WERI-Rb-1 (cell line): ENCODE measurements at regions not wholly inside any gene's neighbourhood (a gene's known extent, or its start where the extent isn't known, plus 50 kb on each side); places are given as distances from the start of the nearest gene placed in this dataset.
"Not testable (repeated sequence)": the region's sequence is repeated elsewhere in the genome, so short reads cannot be mapped to it uniquely, and the experiment has no call there.

ENCODE experiments used
- DNase-seq: peaks from one replicate; pipeline ENCODE4 v3.0.0-alpha.2; 2020
- H3K27ac ChIP-seq: fragments of 250-450 bp; sonication (Bioruptor Pico); 2 replicates; pipeline ENCODE4 v1.5.1; 2020; ENCODE audit warnings: mild to moderate bottlenecking, moderate library complexity
- H3K27me3 ChIP-seq: fragments of 250-450 bp; sonication (Bioruptor Pico); 2 replicates; pipeline ENCODE4 v1.5.1; 2021; ENCODE audit warnings: mild to moderate bottlenecking, low read depth, moderate library complexity; ENCODE audit not compliant: insufficient read depth, severe bottlenecking
- H3K36me3 ChIP-seq: fragments of 250-450 bp; sonication (Bioruptor Pico); 2 replicates; pipeline ENCODE4 v1.5.1; 2020; ENCODE audit warnings: mild to moderate bottlenecking, moderate library complexity
- H3K4me3 ChIP-seq: 2 replicates; pipeline ENCODE4 v1.5.1; 2011; ENCODE audit warnings: low read depth, mild to moderate bottlenecking, control low read depth, low read length
- H3K9me3 ChIP-seq: fragments of 250-450 bp; sonication (Bioruptor Pico); 2 replicates; pipeline ENCODE4 v1.5.1; 2021; ENCODE audit warnings: mild to moderate bottlenecking, moderate library complexity; ENCODE audit not compliant: severe bottlenecking
- TF ChIP-seq, protein P1 (sequence below): IDR thresholded peaks from 2 replicates; pipeline ENCODE4 v1.5.1; 2011; ENCODE audit warnings: low read depth, mild to moderate bottlenecking, control low read depth, inconsistent platforms, low read length

DNA sequence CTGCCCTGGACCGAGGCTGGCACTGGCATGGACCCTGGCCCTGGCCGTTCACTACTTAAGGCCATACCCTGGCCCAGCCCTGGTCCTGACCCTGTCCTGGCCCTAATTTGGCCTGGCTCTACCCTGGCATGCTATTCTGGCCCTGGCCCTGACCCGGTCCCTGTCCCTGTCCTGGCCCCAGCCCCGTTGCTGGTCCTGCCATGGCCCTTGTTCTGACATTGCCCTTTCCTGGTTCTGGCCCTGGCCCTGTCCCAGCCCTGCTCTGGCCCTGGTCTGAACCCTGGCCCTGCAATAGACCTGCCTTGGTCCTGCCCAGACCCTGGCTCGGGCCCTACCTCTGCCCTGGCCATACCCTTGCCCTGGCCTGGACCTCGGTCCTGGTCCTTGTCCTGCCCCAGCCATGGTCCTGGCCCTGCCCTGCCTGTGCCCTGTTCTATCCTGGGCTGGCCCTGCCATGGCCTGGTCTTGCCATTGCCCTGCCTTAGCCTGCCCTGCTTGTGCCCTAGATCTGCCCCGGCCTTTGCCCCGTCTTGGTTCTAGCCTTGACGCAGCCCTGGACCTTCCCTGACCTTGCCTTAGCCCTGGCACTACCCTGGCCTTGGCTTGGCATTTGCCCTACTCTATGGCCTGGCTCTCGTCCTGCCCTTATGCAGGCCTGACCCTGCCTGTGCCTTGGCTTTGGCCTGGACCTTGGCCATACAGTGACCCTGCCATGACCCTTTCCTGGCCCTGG is 237.2 kb downstream of the GOLGA6L6 start:
- not testable (repeated sequence) for H3K9me3 ChIP-seq

DNA sequence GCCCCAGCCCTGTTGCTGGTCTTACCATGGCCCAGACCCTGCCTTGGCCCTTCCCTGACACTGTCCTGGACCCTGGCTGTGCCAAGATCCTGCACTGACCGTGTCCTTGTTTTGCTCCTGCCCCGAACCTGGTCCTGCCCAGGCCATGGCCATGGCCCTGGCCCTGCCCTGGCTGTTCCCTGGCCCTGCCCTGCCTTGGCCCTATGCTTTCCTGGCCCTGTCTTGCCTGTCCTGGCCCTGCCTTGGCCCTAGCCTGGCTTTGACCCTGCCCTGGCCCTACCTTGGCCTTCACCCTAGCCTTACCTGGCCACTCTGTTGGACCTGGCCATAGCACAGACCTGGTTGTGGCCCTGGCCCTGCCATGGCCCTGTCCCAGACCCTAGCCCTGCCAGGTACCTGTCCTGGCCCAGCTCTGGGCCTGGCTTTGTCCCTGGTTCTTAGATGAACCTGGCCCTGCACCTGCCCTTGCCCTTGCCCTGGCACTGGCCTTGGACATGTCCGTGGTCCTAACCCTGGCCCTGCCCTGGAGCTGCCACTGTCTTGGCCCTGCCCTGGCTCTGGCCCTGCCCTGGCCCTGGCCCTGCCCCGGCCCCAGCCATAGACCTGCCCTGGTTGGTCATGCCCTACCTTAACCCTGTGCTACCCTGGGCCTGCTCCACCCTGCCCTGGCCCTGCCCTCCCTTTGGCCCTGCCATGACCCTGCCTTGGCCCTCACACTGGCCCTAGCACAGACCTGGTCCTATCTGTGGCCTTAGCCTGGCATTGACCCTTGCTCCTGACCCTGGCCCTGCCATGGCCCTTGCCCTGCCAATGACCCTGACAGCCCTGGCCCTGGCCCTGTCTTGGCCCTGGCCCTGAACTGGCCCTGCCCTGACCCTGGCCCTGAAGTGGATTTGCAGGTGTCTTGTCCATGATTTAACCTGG is 238.1 kb downstream of the GOLGA6L6 start:
- H3K9me3 ChIP-seq, H3K27me3 ChIP-seq, H3K4me3 ChIP-seq, H3K27ac ChIP-seq, H3K36me3 ChIP-seq, DNase-seq: not testable (repeated sequence)

More for the DNA sequence above, 237.2 kb downstream of the GOLGA6L6 start:
- not testable (repeated sequence) for H3K27me3 ChIP-seq, H3K27ac ChIP-seq, H3K4me3 ChIP-seq, DNase-seq, H3K36me3 ChIP-seq

DNA sequence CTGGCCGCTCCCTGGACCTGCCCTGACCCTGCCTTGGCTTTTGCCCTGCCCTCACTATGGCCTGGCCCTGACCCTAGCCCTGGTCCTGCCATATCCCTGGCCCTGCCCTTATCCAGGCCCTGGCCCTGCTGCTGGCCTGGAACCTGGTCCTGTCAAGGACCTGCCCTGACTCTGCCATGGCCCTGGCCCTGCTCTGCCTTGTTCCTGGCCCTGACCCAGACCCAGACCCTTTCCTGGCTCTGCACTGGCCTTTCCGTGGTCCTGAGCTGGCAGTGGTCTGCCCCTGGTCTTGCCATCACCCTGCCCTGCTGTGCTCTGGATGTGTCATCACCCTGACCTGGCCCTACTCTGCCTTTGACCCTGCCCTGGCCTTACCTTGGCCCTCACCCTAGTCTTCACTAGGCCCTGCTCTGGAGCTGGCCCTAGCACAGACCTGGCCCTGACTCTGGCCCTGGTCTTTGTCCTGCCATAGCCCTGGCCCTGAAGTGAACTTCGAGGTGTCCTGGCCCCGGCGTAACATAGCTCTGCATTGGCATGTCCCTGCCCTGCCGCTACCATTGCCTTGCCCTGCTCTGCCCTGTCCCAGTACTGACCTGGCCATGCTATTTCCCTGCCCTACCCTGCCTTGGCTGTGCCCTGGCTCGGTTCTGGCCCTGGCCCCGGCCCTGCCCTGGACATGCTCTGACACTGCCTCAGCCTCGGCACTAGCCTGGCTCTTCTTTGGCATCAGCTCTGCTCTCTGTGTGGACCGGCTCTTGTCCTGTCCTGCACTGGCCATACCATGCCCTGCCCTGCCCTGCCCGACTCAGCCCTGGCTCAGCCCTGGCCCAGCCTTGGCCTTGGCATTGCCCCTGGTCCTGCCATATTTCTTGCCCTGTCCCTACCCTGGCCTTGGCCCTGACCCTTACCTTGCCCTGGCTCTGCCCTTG is 239.2 kb downstream of the GOLGA6L6 start:
- not testable (repeated sequence) for H3K27me3 ChIP-seq, H3K9me3 ChIP-seq, H3K27ac ChIP-seq, H3K4me3 ChIP-seq, DNase-seq, H3K36me3 ChIP-seq

DNA sequence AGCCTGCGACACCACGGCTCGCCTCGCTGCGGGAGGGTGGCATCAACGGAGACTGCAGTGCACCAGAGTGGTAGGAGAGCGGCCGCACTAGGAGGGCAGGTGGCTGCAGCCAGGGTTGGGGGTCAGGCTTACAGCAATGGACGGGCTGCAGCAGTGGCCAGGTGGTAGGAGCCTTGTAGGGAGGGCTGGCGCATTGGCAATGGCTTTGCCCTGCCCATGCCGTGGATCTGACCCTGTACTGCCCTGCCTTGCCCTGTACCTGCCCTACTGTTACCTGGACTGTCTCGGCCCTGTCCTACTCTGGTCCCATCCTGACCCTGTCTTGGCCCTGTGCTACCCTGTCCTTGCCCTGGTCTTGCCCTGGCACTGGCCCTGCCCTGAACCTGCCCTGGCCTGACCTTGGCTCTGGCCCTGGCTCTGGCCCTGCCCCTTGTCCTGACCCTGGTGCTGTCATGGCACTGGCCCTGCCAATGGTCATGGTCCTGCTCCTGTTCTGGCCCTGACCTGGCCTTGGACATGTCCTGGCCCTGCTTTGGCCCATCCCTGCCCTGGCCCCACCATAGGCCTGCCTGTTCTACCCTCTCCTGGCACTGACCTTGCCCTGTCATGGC is 240.0 kb downstream of the GOLGA6L6 start:
- DNase-seq, H3K9me3 ChIP-seq, H3K4me3 ChIP-seq, H3K36me3 ChIP-seq, H3K27ac ChIP-seq, H3K27me3 ChIP-seq: not testable (repeated sequence)

DNA sequence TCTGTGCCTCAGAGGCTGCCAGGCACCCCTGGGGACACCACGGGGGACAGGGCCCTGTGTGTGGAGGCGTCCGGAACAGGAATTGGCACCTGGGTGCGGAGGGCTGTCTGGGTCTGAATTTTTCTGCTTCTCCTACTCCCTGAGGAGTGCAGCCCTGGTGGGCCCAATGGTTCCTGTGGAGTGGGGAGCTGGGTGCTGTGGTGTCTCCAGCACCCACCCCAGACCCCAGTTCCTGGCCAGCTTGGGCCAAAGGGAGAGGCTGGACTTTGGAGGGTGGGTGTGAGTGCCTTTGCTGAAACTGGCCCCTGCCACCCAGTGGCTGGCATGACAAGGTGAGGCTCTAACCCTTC is 240.6 kb downstream of the GOLGA6L6 start:
- H3K36me3 ChIP-seq, H3K9me3 ChIP-seq: not testable (repeated sequence)

DNA sequence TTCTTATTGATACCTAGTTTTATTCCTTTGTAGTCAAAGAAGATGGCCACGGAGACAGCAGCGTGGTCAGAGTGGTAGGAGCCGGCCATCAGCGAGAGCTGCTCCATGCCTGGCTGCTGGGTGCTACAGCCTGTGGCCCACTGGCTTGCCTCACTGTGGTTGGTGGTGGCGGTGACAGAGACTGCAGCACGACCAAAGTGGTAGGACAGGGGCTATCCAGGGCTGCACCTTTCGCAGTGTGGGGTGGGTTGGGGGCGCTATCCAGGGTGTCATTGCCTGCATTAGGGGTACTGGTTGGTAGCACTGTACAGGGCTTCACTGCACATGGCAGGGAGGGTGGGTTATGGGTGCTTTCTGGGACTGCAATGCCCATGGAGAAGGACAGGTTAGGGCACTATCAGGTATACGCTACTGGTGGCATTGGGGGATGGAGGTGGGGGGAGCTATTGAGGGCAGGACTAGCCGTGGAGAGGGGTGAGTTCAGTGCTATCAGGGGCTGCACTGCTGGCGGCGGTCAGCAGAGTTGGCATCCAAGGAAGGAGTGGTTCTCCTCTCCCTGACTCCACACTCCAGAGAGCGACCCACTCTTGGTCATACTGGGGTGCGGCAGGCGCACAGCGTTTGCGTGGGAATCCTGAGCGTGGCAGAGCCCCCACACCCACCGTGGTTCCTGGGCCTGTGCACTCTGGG is 241.1 kb downstream of the GOLGA6L6 start:
- not testable (repeated sequence) for H3K9me3 ChIP-seq, H3K36me3 ChIP-seq, DNase-seq, H3K27ac ChIP-seq, H3K4me3 ChIP-seq
- H3K27me3 ChIP-seq = peaks cover 11% of the 10 kb centered on the region

More for the DNA sequence above, 240.6 kb downstream of the GOLGA6L6 start:
- not testable (repeated sequence) for H3K4me3 ChIP-seq, H3K27me3 ChIP-seq, H3K27ac ChIP-seq, DNase-seq

DNA sequence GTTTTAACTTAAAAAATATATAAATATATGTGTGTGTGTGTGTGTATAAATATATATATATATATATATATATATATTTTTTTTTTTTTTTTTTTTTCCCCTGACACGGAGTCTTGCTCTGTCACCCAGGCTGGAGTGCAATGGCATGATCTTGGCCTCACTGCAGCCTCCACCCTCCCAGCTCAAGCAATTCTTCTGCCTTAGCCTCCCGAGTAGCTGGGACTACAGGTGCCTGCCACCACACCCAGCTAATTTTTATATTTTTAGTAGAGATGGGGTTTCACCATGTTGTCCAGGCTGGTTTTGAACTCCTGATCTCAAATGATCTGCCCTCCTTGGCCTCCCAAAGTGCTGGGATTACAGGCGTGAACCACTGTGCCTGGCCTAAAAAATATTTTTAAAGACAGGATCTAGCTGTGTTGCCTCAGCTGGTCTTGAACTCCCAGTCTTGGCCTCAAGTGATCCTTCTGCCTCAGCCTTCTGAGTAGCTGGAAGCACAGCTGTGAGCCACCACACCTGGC is 243.9 kb downstream of the GOLGA6L6 start:
- not testable (repeated sequence) for H3K4me3 ChIP-seq, H3K36me3 ChIP-seq, H3K9me3 ChIP-seq, DNase-seq, H3K27ac ChIP-seq
- peaks cover 21% of the 10 kb centered on the region for H3K27me3 ChIP-seq

DNA sequence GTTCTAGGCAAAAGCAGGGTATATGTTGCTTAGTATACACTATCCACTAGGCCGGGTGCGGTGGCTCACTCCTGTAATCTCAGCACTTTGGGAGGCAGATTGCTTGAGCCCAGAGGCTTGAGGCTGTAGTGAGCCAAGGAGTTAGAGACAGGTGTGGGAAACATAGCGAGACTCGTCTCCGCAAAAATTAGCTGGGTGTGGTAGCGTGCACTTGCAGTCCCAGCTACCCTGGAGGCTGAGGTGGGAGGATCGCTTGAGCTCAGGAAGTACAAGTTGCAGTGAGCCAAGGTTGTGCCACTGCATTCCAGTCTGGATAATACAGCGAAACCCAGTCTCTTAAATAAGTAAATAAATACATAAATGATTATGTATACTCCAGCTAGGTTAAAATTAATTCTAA is 245.3 kb downstream of the GOLGA6L6 start:
- H3K27ac ChIP-seq, H3K4me3 ChIP-seq, DNase-seq, H3K36me3 ChIP-seq, H3K9me3 ChIP-seq: not testable (repeated sequence)
- H3K27me3 ChIP-seq = peaks cover 28% of the 10 kb centered on the region

DNA sequence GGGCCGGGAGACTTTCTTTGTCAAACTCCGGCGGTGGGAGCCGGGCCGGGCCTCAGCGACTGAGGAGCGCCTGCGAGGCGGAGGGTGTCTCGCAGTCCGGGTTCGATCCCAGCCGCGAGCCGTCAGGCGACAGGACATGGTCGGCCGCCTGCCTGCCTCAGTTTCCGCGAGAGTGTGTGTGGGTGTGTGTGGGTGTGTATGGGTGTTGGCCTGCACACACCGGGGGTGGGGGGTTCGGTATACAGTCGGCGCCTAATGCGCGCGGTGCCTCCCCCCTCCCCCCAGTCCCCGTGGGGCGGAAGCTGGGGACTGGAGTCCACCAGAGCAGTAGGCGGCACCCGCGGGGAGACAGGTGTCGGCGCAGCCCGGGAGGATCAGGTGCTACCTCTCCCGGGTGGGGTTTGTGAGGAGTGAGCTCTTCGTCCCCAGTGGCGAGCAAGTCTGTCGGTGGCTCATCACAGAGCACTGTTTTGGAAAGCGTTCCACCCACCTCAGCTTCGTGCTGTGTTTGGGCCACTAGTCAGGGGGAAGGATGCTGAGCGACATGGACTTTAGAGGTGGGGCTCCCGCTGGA is 246.3 kb downstream of the GOLGA6L6 start:
- H3K27me3 ChIP-seq = peaks cover 33% of the 10 kb centered on the region
- TF ChIP-seq, protein P1, sequence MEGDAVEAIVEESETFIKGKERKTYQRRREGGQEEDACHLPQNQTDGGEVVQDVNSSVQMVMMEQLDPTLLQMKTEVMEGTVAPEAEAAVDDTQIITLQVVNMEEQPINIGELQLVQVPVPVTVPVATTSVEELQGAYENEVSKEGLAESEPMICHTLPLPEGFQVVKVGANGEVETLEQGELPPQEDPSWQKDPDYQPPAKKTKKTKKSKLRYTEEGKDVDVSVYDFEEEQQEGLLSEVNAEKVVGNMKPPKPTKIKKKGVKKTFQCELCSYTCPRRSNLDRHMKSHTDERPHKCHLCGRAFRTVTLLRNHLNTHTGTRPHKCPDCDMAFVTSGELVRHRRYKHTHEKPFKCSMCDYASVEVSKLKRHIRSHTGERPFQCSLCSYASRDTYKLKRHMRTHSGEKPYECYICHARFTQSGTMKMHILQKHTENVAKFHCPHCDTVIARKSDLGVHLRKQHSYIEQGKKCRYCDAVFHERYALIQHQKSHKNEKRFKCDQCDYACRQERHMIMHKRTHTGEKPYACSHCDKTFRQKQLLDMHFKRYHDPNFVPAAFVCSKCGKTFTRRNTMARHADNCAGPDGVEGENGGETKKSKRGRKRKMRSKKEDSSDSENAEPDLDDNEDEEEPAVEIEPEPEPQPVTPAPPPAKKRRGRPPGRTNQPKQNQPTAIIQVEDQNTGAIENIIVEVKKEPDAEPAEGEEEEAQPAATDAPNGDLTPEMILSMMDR = no peak
- DNase-seq = no peak
- peaks cover 3% of the 10 kb centered on the region for H3K9me3 ChIP-seq
- H3K36me3 ChIP-seq = no peaks in the 10 kb centered on the region
- H3K27ac ChIP-seq = no peak overlapping the region
- H3K4me3 ChIP-seq = no peak overlapping the region
